Lung (tissue), 11 donors: ENCODE measurements at regions not wholly inside any gene's neighbourhood (a gene's known extent, or its start where the extent isn't known, plus 50 kb on each side); places are given as distances from the start of the nearest gene placed in this dataset.

ENCODE experiments used
- ATAC-seq: fragments of 200-7000 bp; cut with Tn5 transposase; one replicate; pipeline ENCODE4 v1.9.1; 2020; ENCODE audit warnings: moderate number of reproducible peaks; ENCODE audit not compliant: insufficient read depth, low FRiP score
- DNase-seq, 3 donors: peaks; one replicate each; pipeline ENCODE4 v3.0.0-alpha.2; 2013 to 2017
- H3K27ac ChIP-seq, 2 donors: one replicate each; pipeline ENCODE4 v1.5.1; 2013; ENCODE audit warnings: mild to moderate bottlenecking in 2 of 2, moderate library complexity in 2 of 2, control low read depth in 1 of 2, inconsistent platforms in 1 of 2, low read depth in 1 of 2, low read length in 1 of 2
- H3K27me3 ChIP-seq, 3 donors: one replicate each; pipeline ENCODE4 v1.5.1; 2013; ENCODE audit warnings: low read length in 2 of 3; ENCODE audit not compliant: control insufficient read depth in 3 of 3, insufficient read depth in 3 of 3
- H3K36me3 ChIP-seq, 4 donors: one replicate each; pipeline ENCODE4 v1.5.1; 2013; ENCODE audit warnings: low read length in 4 of 4, mild to moderate bottlenecking in 1 of 4, moderate library complexity in 1 of 4; ENCODE audit not compliant: control insufficient read depth in 4 of 4, insufficient read depth in 4 of 4
- H3K4me1 ChIP-seq, 5 donors: one replicate each; pipeline ENCODE4 v1.5.1; 2013; ENCODE audit warnings: low read length in 5 of 5, mild to moderate bottlenecking in 2 of 5, moderate library complexity in 1 of 5; ENCODE audit not compliant: control insufficient read depth in 5 of 5, insufficient read depth in 5 of 5
- H3K4me3 ChIP-seq: one replicate; pipeline ENCODE4 v1.5.1; 2013; ENCODE audit warnings: mild to moderate bottlenecking, control low read depth, moderate library complexity
- H3K9ac ChIP-seq, 2 donors: one replicate each; pipeline ENCODE4 v1.5.1; 2013; ENCODE audit warnings: low read length in 2 of 2, control low read depth in 1 of 2; ENCODE audit not compliant: insufficient read depth in 1 of 2
- H3K9me3 ChIP-seq, 4 donors: one replicate each; pipeline ENCODE4 v1.5.1; 2013; ENCODE audit warnings: low read length in 3 of 4, mild to moderate bottlenecking in 1 of 4, moderate library complexity in 1 of 4; ENCODE audit not compliant: control insufficient read depth in 4 of 4, insufficient read depth in 3 of 4
- CTCF ChIP-seq: IDR thresholded peaks from 2 replicates; pipeline ENCODE4 v1.5.1; 2012; ENCODE audit warnings: mild to moderate bottlenecking; ENCODE audit errors: control extremely low read depth, extremely low read depth
- WGBS, 2 donors: extraction: QIAGEN DNeasy Blood & Tissue Kit; methylation state at CpG; one replicate each; pipeline ENCODE4 v1.1.7; 2013; 5-methylcytosine and 5-hydroxymethylcytosine counted together
- donor health status: control.
- donor health status: control.
- donor health status: Bipolar disorder and iron deficiency.
- donor health status: healthy.
- donor health status: DM: yes; HTN: yes; CAD: no.

- Histone ChIP-seq H3K36me3 (no peaks in the 10 kb centered on the region), H3K9me3 (no peaks in the 10 kb centered on the region), H3K27me3 (no peaks in the 10 kb centered on the region), H3K27ac (no peak overlapping the region), H3K4me3 (no peak overlapping the region), H3K9ac (no peak overlapping the region), H3K4me1 (no peaks in the 10 kb centered on the region)
- no peak for TF ChIP-seq CTCF
- 83 to 91% methylated on average over 4 of the region's 4 CpGs for WGBS, 2 donors
- ATAC-seq (no peak), DNase-seq (no peak)
Measured at GRCh38 chr18:73748731-73749130, 398.9 kb downstream of the FBXO15 start.

DNA sequence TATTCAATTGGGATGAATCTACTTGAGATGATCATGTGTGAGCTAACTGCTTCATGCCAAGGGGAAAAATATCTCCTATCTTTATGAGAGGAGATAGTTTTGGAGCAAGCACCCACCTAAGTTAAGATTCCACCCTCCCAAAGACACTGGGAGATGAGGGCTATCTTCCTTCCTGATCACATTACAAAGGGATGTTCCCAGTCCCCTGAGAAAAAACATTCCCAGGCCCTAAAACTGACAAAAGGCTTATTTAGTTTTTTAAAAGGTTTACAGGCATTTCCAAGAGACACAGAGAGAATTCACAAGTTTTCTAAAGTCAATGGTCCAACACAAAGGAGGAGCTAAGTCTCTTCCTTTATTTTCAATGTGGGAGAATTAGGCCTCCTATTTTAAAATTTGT is 401.5 kb downstream of the FBXO15 start:
- ATAC-seq = no peak
- Histone ChIP-seq H3K27me3 (no peaks in the 10 kb centered on the region), H3K36me3 (no peaks in the 10 kb centered on the region), H3K9me3 (no peaks in the 10 kb centered on the region), H3K9ac (no peak overlapping the region), H3K4me1 (no peaks in the 10 kb centered on the region), H3K27ac (no peak overlapping the region), H3K4me3 (no peak overlapping the region)
- TF ChIP-seq CTCF = no peak
- no peak for DNase-seq

- Histone ChIP-seq H3K4me3 (no peak overlapping the region), H3K9ac (no peak overlapping the region), H3K36me3 (no peaks in the 10 kb centered on the region), H3K27me3 (no peaks in the 10 kb centered on the region), H3K27ac (no peak overlapping the region), H3K9me3 (no peaks in the 10 kb centered on the region), H3K4me1 (no peaks in the 10 kb centered on the region)
- ATAC-seq (no peak), DNase-seq (no peak)
- no peak for TF ChIP-seq CTCF
- 26 to 45% methylated on average over 2 of the region's 2 CpGs for WGBS, 2 donors
Measured at GRCh38 chr18:73742957-73743356, 404.7 kb downstream of the FBXO15 start.

DNA sequence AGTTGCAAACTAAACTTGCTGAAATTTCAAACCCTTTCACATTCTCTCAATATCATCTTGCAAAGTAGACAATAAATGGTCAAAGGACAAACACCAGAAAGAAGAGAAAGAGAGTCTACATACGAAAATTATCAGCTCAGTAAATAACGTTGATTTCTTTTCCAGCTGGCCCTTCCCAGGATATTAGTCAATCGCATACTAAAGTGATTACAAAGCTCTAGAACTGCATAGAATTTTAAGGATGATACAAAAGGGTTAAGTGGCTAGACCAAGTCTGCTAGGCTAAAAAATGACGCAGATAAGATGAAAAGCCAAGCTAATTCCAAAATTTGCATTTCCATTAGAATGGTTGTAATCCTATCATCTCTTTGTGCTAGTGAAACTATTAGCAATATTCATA is 405.7 kb downstream of the FBXO15 start:
- peak in 1 of 3 donors; percentile 22 for DNase-seq

More for the DNA sequence above, 405.7 kb downstream of the FBXO15 start:
- no peak overlapping the region for H3K4me3 ChIP-seq
- no peaks in the 10 kb centered on the region for H3K9me3 ChIP-seq
- no peak overlapping the region for H3K27ac ChIP-seq
- H3K36me3 ChIP-seq = no peaks in the 10 kb centered on the region
- WGBS, 2 donors = 64 to 75% methylated on average over 4 of the region's 4 CpGs
- no peaks in the 10 kb centered on the region for H3K4me1 ChIP-seq
- no peak for TF ChIP-seq CTCF
- no peak for ATAC-seq
- no peaks in the 10 kb centered on the region for H3K27me3 ChIP-seq
- H3K9ac ChIP-seq = no peak overlapping the region
